Subcutaneous abdominal adipose tissue (tissue), 5 donors: ENCODE measurements at regions not wholly inside any gene's neighbourhood (a gene's known extent, or its start where the extent isn't known, plus 50 kb on each side); places are given as distances from the start of the nearest gene placed in this dataset.

ENCODE experiments used
- H3K27ac ChIP-seq: one replicate; pipeline ENCODE4 v1.7.0; 2013; ENCODE audit warnings: low read depth, mild to moderate bottlenecking, inconsistent platforms, low read length, moderate library complexity
- H3K27me3 ChIP-seq, 5 donors: one replicate each; pipeline ENCODE4 v1.7.0; 2013; ENCODE audit warnings: low read length in 5 of 5, inconsistent platforms in 1 of 5; ENCODE audit not compliant: control insufficient read depth in 5 of 5, insufficient read depth in 4 of 5
- H3K36me3 ChIP-seq, 5 donors: one replicate each; pipeline ENCODE4 v1.7.0; 2013; ENCODE audit warnings: low read length in 5 of 5; ENCODE audit not compliant: control insufficient read depth in 5 of 5, insufficient read depth in 5 of 5
- H3K4me1 ChIP-seq, 5 donors: one replicate each; pipeline ENCODE4 v1.7.0; 2013; ENCODE audit warnings: low read length in 5 of 5, mild to moderate bottlenecking in 3 of 5, moderate library complexity in 1 of 5; ENCODE audit not compliant: control insufficient read depth in 5 of 5, insufficient read depth in 5 of 5
- H3K4me3 ChIP-seq, 5 donors: one replicate each; pipeline ENCODE4 v1.7.0; 2013; ENCODE audit warnings: low read length in 5 of 5, low read depth in 1 of 5
- H3K9ac ChIP-seq, 5 donors: one replicate each; pipeline ENCODE4 v1.7.0; 2013; ENCODE audit warnings: low read length in 5 of 5, mild to moderate bottlenecking in 4 of 5, moderate library complexity in 3 of 5
- H3K9me3 ChIP-seq, 5 donors: one replicate each; pipeline ENCODE4 v1.7.0; 2013; ENCODE audit warnings: low read length in 5 of 5; ENCODE audit not compliant: control insufficient read depth in 5 of 5
- donor health status: healthy.
- donor health status: healthy.
- donor health status: healthy.
- donor health status: healthy.
- donor health status: healthy.

GRCh38 chr20:40778894-40779496 is 90.0 kb upstream of the MAFB start:
- Histone ChIP-seq H3K27me3 (no peaks in the 10 kb centered on the region), H3K9me3 (no peaks in the 10 kb centered on the region), H3K4me3 (no peak overlapping the region), H3K36me3 (no peaks in the 10 kb centered on the region), H3K27ac (no peak overlapping the region), H3K9ac (no peak overlapping the region), H3K4me1 (peaks cover 0 to 37% (median 20%) of the 10 kb centered on the region in 5 donors)

DNA sequence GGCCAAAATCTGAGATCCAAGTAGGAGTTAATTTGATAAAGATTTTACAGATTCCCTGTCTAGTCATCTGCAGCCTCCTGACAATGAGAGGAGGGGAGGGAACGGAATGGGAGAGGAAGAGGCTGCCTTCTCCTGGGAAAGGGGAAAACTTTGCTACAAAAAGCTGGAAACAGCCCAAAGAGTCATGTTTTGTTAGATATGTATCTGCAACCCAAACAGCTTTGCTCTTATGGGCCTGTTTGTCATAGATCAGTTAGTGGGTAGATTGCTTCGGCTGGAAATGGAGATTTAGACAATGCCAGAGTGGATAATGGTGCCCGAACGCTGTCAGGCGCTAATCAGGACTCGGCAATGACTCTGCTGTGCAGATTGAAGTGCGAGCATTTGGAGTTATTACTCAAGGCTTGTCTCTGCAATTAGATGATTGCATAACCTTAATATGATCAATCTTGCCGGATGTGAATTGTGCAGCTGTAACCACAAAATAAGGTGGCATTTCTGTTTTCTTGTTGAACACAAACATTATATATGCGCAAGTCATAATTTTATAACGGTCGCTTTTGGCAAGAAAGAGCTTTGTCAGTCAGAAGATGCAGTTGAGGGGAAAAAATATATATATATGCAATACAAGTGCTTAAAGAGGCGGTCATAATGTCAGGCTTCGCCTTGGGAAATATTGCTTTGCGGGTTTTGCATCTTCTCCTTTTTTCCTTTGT is 92.4 kb upstream of the MAFB start:
- H3K4me3 ChIP-seq: no peak overlapping the region
- H3K36me3 ChIP-seq: no peaks in the 10 kb centered on the region

DNA sequence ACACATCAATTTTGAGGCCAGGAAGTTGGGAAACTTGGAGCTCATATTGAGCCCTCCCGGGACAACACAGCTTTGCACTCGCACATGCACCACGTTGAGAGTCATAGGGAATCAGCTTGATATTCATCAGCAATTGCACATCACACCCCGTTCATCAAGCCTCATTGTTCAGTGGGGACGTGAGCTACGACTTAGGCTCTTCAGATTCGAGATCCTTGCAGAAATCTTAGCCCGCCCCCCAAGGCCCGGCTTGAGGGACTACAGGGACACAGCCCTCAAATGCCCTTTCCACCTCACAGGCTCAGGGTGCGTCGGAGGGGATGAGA is 93.0 kb upstream of the MAFB start:
- Histone ChIP-seq H3K9me3 (no peaks in the 10 kb centered on the region), H3K27me3 (no peaks in the 10 kb centered on the region), H3K9ac (no peak overlapping the region), H3K4me3 (no peak overlapping the region), H3K4me1 (peaks cover 0 to 25% (median 15%) of the 10 kb centered on the region in 5 donors), H3K36me3 (no peaks in the 10 kb centered on the region), H3K27ac (no peak overlapping the region)

More for the DNA sequence above, 92.4 kb upstream of the MAFB start:
- H3K9me3 ChIP-seq: no peaks in the 10 kb centered on the region
- no peak overlapping the region for H3K9ac ChIP-seq
- H3K27ac ChIP-seq: no peak overlapping the region
- no peaks in the 10 kb centered on the region for H3K27me3 ChIP-seq
- peaks cover 0 to 30% (median 20%) of the 10 kb centered on the region in 5 donors for H3K4me1 ChIP-seq

- H3K27me3 ChIP-seq: no peaks in the 10 kb centered on the region
- no peaks in the 10 kb centered on the region for H3K36me3 ChIP-seq
- H3K27ac ChIP-seq: no peak overlapping the region
- no peaks in the 10 kb centered on the region for H3K9me3 ChIP-seq
- no peak overlapping the region for H3K4me3 ChIP-seq
- peaks cover 0 to 19% (median 14%) of the 10 kb centered on the region in 5 donors for H3K4me1 ChIP-seq
- no peak overlapping the region for H3K9ac ChIP-seq
Measured at GRCh38 chr20:40785346-40785745, 96.3 kb upstream of the MAFB start.

- Histone ChIP-seq H3K4me3 (no peak overlapping the region), H3K36me3 (no peaks in the 10 kb centered on the region), H3K27ac (no peak overlapping the region), H3K4me1 (peaks cover 0 to 15% (median 9%) of the 10 kb centered on the region in 5 donors), H3K9me3 (no peaks in the 10 kb centered on the region), H3K9ac (no peak overlapping the region), H3K27me3 (no peaks in the 10 kb centered on the region)
Measured at GRCh38 chr20:40786336-40786735, 97.3 kb upstream of the MAFB start.

- Histone ChIP-seq H3K27ac (no peak overlapping the region), H3K9ac (no peak overlapping the region), H3K4me3 (no peak overlapping the region), H3K27me3 (no peaks in the 10 kb centered on the region), H3K4me1 (peaks cover 0 to 6% (median 0%) of the 10 kb centered on the region in 5 donors), H3K9me3 (no peaks in the 10 kb centered on the region), H3K36me3 (no peaks in the 10 kb centered on the region)
Measured at GRCh38 chr20:40787941-40788340, 98.9 kb upstream of the MAFB start.

GRCh38 chr20:40797425-40797824 is 108.4 kb upstream of the MAFB start:
- Histone ChIP-seq H3K4me1 (no peaks in the 10 kb centered on the region), H3K36me3 (no peaks in the 10 kb centered on the region), H3K27ac (no peak overlapping the region), H3K9me3 (no peaks in the 10 kb centered on the region), H3K27me3 (no peaks in the 10 kb centered on the region), H3K4me3 (no peak overlapping the region), H3K9ac (no peak overlapping the region)

DNA sequence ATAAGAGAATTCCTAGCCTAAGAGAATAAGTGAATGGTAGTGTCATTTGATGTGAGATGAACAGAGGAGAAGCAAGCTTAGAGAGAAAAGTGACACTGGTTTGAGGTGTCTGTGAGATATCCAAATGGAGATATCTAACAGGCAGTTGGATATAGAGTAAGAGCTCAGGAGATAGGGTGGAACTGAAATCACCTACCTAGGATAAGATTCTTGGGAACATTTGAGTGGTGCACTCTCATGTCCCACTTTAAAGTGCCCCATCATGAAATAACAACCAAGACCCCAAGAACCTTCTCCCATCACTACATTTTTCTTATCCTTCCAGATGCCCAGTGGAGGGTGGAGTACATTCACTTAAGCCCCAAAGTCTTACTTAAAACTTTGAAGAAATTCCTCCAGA is 109.0 kb upstream of the MAFB start:
- no peaks in the 10 kb centered on the region for H3K4me1 ChIP-seq

GRCh38 chr20:40802886-40803285 is 113.8 kb upstream of the MAFB start:
- no peak overlapping the region for H3K9ac ChIP-seq
- H3K4me1 ChIP-seq: no peaks in the 10 kb centered on the region
- H3K9me3 ChIP-seq: no peaks in the 10 kb centered on the region
- no peaks in the 10 kb centered on the region for H3K36me3 ChIP-seq
- peaks cover 0 to 7% (median 3%) of the 10 kb centered on the region in 5 donors for H3K27me3 ChIP-seq
- H3K4me3 ChIP-seq: no peak overlapping the region
- no peak overlapping the region for H3K27ac ChIP-seq

More for the DNA sequence above, 109.0 kb upstream of the MAFB start:
- Histone ChIP-seq H3K9me3 (no peaks in the 10 kb centered on the region), H3K9ac (no peak overlapping the region), H3K27ac (no peak overlapping the region), H3K27me3 (no peaks in the 10 kb centered on the region), H3K4me3 (no peak overlapping the region), H3K36me3 (no peaks in the 10 kb centered on the region)

DNA sequence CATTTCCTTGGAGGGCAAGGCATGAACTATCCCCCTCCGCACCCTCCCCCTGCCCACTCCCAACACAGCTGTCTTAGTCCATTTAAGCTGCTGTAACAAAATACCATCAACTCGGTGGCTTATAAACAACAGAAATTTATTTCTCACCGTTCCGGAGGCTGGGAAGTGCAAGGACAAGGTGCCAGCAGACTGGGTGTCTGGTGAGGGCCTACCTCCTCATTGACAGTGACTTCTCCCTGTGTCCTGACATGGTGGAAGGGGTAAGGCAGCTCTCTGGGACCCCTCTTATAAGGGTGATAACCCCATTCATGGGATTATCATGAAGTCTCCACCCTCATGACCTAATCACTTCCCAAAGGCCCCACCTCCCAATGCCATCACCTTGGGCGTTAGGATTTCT is 114.3 kb upstream of the MAFB start:
- Histone ChIP-seq H3K9ac (no peak overlapping the region), H3K4me3 (no peak overlapping the region), H3K27me3 (peaks cover 0 to 7% (median 3%) of the 10 kb centered on the region in 5 donors), H3K9me3 (no peaks in the 10 kb centered on the region), H3K4me1 (no peaks in the 10 kb centered on the region), H3K36me3 (no peaks in the 10 kb centered on the region), H3K27ac (no peak overlapping the region)
